Astrocyte of the spinal cord (primary cell): ENCODE measurements at regions not wholly inside any gene's neighbourhood (a gene's known extent, or its start where the extent isn't known, plus 50 kb on each side); places are given as distances from the start of the nearest gene placed in this dataset.

Experiments used
- DNase-seq: peaks from one replicate; pipeline ENCODE4 v3.0.0; 2011; ENCODE audit warnings: low read depth, low spot score
- H3K4me3 ChIP-seq: 2 replicates; pipeline ENCODE4 v1.5.1; 2011; ENCODE audit warnings: low read depth, mild to moderate bottlenecking, low read length, moderate library complexity
- in situ Hi-C: cut with HindIII; loops from 2 replicates; pipeline ENCODE4 v1.10.0; 2017; ENCODE audit warnings: low sequenced_read_pairs
- TF ChIP-seq, protein P1 (sequence below): IDR thresholded peaks from 2 replicates; pipeline ENCODE4 v1.5.1; 2012; ENCODE audit warnings: low read depth, mild to moderate bottlenecking, low read length, inconsistent platforms

DNA sequence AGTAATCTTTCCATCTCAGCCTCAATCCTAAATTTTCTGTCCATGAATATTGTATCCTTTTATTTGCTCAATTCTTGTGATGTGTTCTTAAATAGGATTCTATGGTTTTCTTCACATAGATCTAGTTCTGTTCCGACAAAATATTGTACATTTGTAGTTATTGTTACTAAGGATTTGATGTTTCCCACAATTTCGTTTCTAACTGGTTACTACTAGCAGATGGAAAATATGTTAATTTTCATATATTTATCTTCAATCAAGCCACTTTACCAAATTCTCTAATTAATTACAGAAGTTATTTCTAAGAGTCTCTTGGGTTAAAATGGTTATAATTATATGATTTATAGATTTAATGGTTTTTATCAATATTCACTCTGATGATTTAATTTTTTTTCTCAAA lies 60.3 kb downstream of the SEC61B start:
- no peak overlapping the region for H3K4me3 ChIP-seq
- in situ Hi-C loops: no loop called here
- TF ChIP-seq, protein P1, sequence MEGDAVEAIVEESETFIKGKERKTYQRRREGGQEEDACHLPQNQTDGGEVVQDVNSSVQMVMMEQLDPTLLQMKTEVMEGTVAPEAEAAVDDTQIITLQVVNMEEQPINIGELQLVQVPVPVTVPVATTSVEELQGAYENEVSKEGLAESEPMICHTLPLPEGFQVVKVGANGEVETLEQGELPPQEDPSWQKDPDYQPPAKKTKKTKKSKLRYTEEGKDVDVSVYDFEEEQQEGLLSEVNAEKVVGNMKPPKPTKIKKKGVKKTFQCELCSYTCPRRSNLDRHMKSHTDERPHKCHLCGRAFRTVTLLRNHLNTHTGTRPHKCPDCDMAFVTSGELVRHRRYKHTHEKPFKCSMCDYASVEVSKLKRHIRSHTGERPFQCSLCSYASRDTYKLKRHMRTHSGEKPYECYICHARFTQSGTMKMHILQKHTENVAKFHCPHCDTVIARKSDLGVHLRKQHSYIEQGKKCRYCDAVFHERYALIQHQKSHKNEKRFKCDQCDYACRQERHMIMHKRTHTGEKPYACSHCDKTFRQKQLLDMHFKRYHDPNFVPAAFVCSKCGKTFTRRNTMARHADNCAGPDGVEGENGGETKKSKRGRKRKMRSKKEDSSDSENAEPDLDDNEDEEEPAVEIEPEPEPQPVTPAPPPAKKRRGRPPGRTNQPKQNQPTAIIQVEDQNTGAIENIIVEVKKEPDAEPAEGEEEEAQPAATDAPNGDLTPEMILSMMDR: no peak
- DNase-seq: no peak

DNA sequence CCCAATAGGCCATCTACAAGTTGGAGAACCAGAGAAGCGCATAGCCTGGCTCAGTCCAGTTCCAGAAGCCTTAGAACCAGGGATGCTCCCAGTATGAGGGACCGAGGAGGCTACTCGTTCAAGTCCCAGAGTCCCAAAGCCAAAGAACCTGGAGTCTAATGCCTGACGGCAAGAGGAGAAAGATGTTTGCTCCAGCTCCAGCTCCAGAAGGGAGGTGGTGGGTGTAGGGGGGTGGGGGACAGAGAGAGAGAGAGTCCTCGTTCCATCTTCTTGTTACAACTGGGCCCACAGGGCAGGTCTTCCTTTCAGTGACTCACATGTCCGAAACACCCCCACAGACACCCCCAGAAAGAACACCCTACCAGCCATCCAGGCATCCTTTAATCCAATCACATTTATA lies 63.9 kb downstream of the SEC61B start:
- no peak for DNase-seq
- TF ChIP-seq, protein P1: no peak
- no peak overlapping the region for H3K4me3 ChIP-seq
- in situ Hi-C loops: no loop called here

DNA sequence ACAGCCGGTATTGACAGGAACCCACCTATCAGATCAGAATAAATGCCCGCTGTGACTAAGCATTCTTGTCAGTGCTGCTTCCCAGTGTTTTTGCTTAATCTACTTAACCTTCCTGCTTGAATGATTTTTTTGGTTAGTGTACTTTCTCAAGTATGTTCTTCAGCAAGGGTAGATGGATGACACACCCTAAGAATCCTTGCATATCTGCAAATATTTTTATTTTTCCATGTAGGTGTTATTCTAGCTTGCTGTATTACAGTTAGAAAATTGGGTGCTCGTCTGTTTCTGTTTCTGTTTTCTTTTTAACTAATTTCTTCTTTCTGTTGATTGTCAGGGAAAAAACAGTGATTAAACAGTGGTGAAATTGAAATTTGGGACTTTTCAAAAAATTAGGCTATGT lies 64.5 kb downstream of the SEC61B start:
- no peak for DNase-seq
- in situ Hi-C loops: no loop called here
- no peak overlapping the region for H3K4me3 ChIP-seq
- TF ChIP-seq, protein P1: no peak

DNA sequence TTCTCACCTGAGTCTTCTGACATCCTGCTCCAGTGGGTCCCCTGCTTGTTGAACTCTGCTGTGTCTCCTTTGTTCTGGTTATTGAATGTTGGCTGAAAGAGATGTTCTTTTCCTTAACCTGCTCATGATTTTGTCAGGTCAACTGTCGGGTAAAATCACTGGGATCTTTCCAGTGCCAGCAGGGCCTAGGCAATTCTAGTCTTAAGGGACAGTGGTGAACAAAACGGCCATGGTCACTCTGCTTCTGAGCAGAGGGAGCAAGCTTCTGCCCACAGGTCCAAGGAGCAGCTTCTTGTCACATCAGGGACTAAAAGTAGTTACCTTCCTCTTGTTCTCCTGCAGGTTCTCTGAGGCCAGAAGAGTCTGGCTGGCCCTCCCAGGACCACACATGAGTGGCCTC lies 65.6 kb downstream of the SEC61B start:
- TF ChIP-seq, protein P1: no peak
- no peak for DNase-seq
- in situ Hi-C loops: no loop called here
- no peak overlapping the region for H3K4me3 ChIP-seq

DNA sequence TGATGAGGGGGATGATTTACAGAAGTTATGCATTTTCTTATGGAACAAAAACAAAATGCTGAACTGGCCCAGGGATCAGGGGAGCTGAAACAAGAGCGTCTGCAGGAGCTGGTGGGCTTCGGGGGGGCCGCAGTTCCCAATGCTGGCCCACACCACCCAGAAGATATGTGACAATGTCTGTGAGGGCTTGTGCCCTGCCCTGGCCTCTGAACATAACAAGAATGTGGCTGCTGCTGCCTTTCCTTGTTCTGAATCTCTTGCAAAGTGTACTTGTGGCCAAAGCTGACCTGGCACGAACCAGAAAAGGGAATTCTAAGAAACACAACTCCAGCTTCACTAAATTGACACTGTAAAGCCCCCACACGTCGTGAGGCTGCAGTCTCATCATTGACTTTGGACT lies 66.7 kb downstream of the SEC61B start:
- H3K4me3 ChIP-seq: no peak overlapping the region
- in situ Hi-C loops: no loop called here
- no peak for DNase-seq
- TF ChIP-seq, protein P1: no peak

DNA sequence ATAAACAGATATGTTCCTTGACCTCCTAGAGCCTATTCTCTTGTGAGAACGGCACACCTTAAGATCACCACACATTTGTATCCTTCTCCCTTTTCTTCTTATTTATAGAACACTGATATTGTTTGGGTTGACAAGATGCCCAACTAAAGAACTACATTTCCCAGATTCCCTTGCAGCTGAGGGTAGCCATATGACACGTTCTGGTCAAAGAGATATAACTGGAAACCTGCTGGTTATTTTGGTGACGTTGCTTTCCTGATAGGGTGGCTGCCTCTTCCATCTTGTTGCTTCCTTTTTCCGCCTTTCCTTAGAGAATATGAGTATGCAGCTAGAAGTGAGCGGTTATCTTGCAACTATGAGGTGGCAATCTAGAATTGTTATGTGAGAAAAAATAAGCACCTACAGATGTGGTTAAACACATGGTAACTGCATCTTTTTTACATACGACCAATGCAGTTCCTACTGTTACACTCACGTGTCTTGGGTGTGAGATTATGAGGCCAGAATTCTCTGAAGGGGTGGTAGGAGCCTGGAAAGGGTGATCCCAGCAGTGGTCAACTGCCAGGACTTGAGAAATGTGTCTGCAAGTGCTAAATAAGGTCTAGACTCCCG lies 72.9 kb downstream of the SEC61B start:
- in situ Hi-C loops: no loop called here
- no peak overlapping the region for H3K4me3 ChIP-seq
- TF ChIP-seq, protein P1: no peak
- DNase-seq: no peak
